HL-60 (cell line): ENCODE measurements at regions not wholly inside any gene's neighbourhood (a gene's known extent, or its start where the extent isn't known, plus 50 kb on each side); places are given as distances from the start of the nearest gene placed in this dataset.

ENCODE experiments used
- DNase-seq, 2 experiments: peaks; one replicate each; pipeline ENCODE4 v3.0.0-alpha.2; 2010 to 2020; ENCODE audit warnings: low read depth in 1 of 2, low spot score in 1 of 2
- H3K27ac ChIP-seq: fragments of 250-450 bp; sonication (Bioruptor Pico); replicated peaks from 2 replicates; pipeline ENCODE4 v1.5.1; 2020; ENCODE audit warnings: mild to moderate bottlenecking, moderate library complexity
- H3K27me3 ChIP-seq: fragments of 250-450 bp; sonication (Bioruptor Pico); 2 replicates; pipeline ENCODE4 v1.5.1; 2021; ENCODE audit warnings: mild to moderate bottlenecking, moderate library complexity; ENCODE audit not compliant: insufficient read depth, poor library complexity, severe bottlenecking
- H3K4me3 ChIP-seq: replicated peaks from 2 replicates; pipeline ENCODE4 v1.5.1; 2011; ENCODE audit warnings: mild to moderate bottlenecking, control low read depth, low read length; ENCODE audit not compliant: insufficient read depth
- CTCF ChIP-seq: IDR thresholded peaks from one replicate; pipeline ENCODE4 v1.5.1; 2011; ENCODE audit warnings: low read length, control low read depth, inconsistent platforms; ENCODE audit not compliant: insufficient read depth
- GABPA ChIP-seq: IDR thresholded peaks from 2 replicates; pipeline ENCODE4 v1.6.1; 2012; ENCODE audit warnings: low read depth
- POLR2AphosphoS5 ChIP-seq: IDR thresholded peaks from 2 replicates; pipeline ENCODE4 v1.6.1; 2012; ENCODE audit warnings: low read depth
- REST ChIP-seq: IDR thresholded peaks from 2 replicates; pipeline ENCODE4 v1.6.1; 2012; ENCODE audit warnings: low read depth; ENCODE audit not compliant: insufficient replicate concordance
- SPI1 ChIP-seq: IDR thresholded peaks from 2 replicates; pipeline ENCODE4 v1.6.1; 2012; ENCODE audit warnings: low read depth, mild to moderate bottlenecking, borderline replicate concordance

- Histone ChIP-seq H3K27me3 (no peaks in the 10 kb centered on the region), H3K27ac (no peak overlapping the region), H3K4me3 (no peak overlapping the region)
- TF ChIP-seq GABPA (no peak), REST (no peak)
- no peak for DNase-seq
Observed at GRCh38 chr18:71012789-71013188, 723.9 kb downstream of the SOCS6 start.

DNA sequence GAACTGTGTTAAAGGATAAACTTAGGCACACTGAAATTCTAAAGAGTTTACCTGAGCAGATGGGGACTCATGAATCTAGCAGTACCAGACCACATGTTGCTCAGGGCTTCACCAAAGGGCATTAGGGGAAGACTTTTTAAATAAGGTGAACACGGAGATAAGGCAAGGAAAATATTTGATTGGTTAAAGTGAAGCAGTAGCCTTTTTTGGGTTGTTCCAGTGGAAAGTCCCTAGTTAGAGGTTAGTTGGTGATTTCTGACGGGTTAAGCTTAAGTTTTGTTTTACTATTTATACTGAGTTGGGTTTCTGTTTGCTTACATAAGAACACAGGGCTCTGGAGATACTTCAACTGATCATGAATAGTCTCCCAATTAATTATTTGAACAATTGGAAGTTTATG lies 722.5 kb downstream of the SOCS6 start:
- no peak overlapping the region for H3K4me3 ChIP-seq
- no peaks in the 10 kb centered on the region for H3K27me3 ChIP-seq
- H3K27ac ChIP-seq = no peak overlapping the region
- DNase-seq = no peak
- TF ChIP-seq SPI1 (no peak), POLR2AphosphoS5 (no peak), GABPA (no peak), CTCF (no peak), REST (no peak)

DNA sequence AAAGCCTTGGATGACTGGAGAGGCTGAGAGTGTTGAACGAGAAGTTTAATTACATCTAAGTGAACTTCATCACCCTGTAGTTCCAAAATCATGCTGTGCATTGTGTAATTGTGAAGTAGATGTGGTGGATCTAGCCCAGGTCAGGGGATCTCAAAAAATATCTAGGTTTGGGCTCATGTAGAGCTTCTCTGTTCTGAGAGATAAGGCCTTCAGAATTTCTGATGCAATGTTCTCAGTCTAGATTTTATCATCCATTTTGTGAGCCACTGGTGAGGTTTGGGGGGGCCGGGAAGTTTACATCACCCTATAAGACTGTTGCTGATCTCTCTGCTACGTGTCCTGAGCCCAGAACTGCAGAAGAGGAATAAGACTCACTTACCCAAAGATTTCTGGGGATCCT lies 719.4 kb downstream of the SOCS6 start:
- no peak overlapping the region for H3K4me3 ChIP-seq
- H3K27ac ChIP-seq = no peak overlapping the region
- TF ChIP-seq CTCF (no peak), SPI1 (no peak), GABPA (no peak), POLR2AphosphoS5 (no peak), REST (no peak)
- DNase-seq = no peak
- H3K27me3 ChIP-seq = no peaks in the 10 kb centered on the region

DNA sequence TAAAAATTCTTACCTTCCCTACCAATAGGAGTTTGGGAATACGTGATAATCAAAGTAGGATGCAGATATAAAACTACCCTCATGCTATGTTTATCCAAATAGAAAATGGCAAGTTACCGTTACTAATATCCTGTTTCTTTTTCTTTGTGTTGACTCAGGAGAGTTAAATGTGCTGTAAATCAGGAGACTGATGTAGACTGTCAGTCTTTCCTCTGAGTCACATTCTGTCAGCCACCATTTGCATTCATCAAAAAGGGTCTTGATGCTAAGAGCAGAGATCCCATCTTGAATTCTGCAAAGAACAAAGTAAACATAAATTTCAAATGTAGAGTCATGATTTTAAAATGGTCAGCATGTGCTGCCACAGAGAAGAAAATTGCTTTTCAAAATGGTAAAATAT lies 712.8 kb downstream of the SOCS6 start:
- no peak for DNase-seq
- Histone ChIP-seq H3K27ac (no peak overlapping the region), H3K27me3 (no peaks in the 10 kb centered on the region), H3K4me3 (no peak overlapping the region)
- no peak for TF ChIP-seq GABPA
- TF ChIP-seq REST = no peak
- no peak for TF ChIP-seq CTCF
- no peak for TF ChIP-seq SPI1
- no peak for TF ChIP-seq POLR2AphosphoS5
